ENCODE measurements at regions not wholly inside any gene's neighbourhood (a gene's known extent, or its start where the extent isn't known, plus 50 kb on each side); places are given as distances from the start of the nearest gene placed in this dataset.

- TF ChIP-seq EZH2 (IDR thresholded peaks at IDR 0.05) (no peak), RAD21 (IDR thresholded peaks at IDR 0.05; ENCODE audit: low read depth) (no peak), ZNF274 (IDR thresholded peaks at IDR 0.05; ENCODE audit: low read depth, low read length) (no peak), CTCF (IDR thresholded peaks at IDR 0.05 in 2 of 3, conservative IDR thresholded peaks at IDR 0.05 in 1 of 3; ENCODE audit: borderline replicate concordance in 1 of 3, insufficient read depth in 1 of 3, low read depth in 2 of 3, low read length in 2 of 3) (no peak), POLR2A (IDR thresholded peaks at IDR 0.05; ENCODE audit: borderline replicate concordance, extremely low read depth, insufficient read depth, insufficient read length) (no peak), ZBTB33 (IDR thresholded peaks at IDR 0.05; ENCODE audit: extremely low read depth, insufficient replicate concordance, low read length) (no peak), JUND (IDR thresholded peaks at IDR 0.05) (no peak)
Measured at GRCh38 chr21:22728091-22728490, 1729.9 kb downstream of the NCAM2 start.

Data from HCT116 (cell line).